ENCODE measurements at regions not wholly inside any gene's neighbourhood (a gene's known extent, or its start where the extent isn't known, plus 50 kb on each side); places are given as distances from the start of the nearest gene placed in this dataset.

- Histone ChIP-seq H3K4me3 (ENCODE audit: low read depth, low read length, poor library complexity, severe bottlenecking) (no peak overlapping the region), H3K9me2 (ENCODE audit: insufficient read depth, low read length) (no peaks in the 10 kb centered on the region), H3K79me2 (ENCODE audit: insufficient read depth, low read depth, low read length) (no peaks in the 10 kb centered on the region), H4K20me1 (ENCODE audit: insufficient read depth, low read length) (no peaks in the 10 kb centered on the region), H3K36me3 (ENCODE audit: insufficient read depth, low read length) (no peaks in the 10 kb centered on the region), H3K27ac (ENCODE audit: low read depth, low read length, poor library complexity, severe bottlenecking) (no peak overlapping the region), H3K4me2 (ENCODE audit: low read length) (no peak overlapping the region), H2AFZ (ENCODE audit: low read length) (no peak overlapping the region), H3K4me1 (ENCODE audit: insufficient read depth, low read length, poor library complexity, severe bottlenecking) (no peaks in the 10 kb centered on the region), H3K9me3 (ENCODE audit: low read length) (no peaks in the 10 kb centered on the region)
- CTCF ChIA-PET (ENCODE audit: unreplicated experiment) = no interaction called here
- no peak for DNase-seq (ENCODE audit: low spot score)
- POLR2A ChIA-PET = no interaction called here
- intact Hi-C loops (cut with micrococcal nuclease; ENCODE audit: unreplicated experiment) = no loop called here
- BruUV-seq (replicated peaks) = no TSS peak
- TF ChIP-seq CTCF (conservative IDR thresholded peaks at IDR 0.05; ENCODE audit: low read length) (no peak), EZH2phosphoT487 (IDR thresholded peaks at IDR 0.05; ENCODE audit: borderline replicate concordance, low read depth, low read length) (no peak)
Measured at GRCh38 chr1:118588566-118588965, 399.6 kb downstream of the TBX15 start.

DNA sequence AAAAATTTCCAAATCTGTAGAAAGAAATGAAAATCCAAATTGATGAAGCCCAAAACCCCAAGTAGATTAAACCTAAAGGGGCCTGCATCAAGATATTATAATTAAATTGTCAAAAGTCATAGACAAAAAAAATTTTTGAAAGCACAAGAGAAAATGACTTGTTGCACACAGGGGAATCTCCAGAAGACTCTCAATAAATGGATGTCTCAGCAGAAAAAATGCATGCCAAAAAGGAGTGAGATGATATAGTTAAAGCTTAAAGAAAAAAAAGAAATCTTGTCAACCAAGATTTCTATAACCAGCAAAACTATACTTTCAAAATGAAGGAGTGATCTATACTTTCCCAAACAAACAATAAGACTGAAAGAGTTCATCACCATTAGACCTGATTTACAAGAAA, 393.2 kb upstream of the SPAG17 start:
- no TSS peak for BruUV-seq (replicated peaks)
- H3K4me2 ChIP-seq (ENCODE audit: low read length) = no peak overlapping the region
- no peaks in the 10 kb centered on the region for H3K79me2 ChIP-seq (ENCODE audit: insufficient read depth, low read depth, low read length)
- H3K9me2 ChIP-seq (ENCODE audit: insufficient read depth, low read length) = no peaks in the 10 kb centered on the region
- TF ChIP-seq EZH2phosphoT487 (IDR thresholded peaks at IDR 0.05; ENCODE audit: borderline replicate concordance, low read depth, low read length) (no peak), CTCF (conservative IDR thresholded peaks at IDR 0.05; ENCODE audit: low read length) (no peak)
- H4K20me1 ChIP-seq (ENCODE audit: insufficient read depth, low read length) = no peaks in the 10 kb centered on the region
- no peaks in the 10 kb centered on the region for H3K4me1 ChIP-seq (ENCODE audit: insufficient read depth, low read length, poor library complexity, severe bottlenecking)
- no peak overlapping the region for H3K27ac ChIP-seq (ENCODE audit: low read depth, low read length, poor library complexity, severe bottlenecking)
- DNase-seq (ENCODE audit: low spot score) = no peak
- intact Hi-C loops (cut with micrococcal nuclease; ENCODE audit: unreplicated experiment) = no loop called here
- no peak overlapping the region for H3K4me3 ChIP-seq (ENCODE audit: low read depth, low read length, poor library complexity, severe bottlenecking)
- H3K9me3 ChIP-seq (ENCODE audit: low read length) = 0 out of 2 replicates have a peak, but pooled peaks cover 4% of the 10 kb centered on the region
- ChIA-PET POLR2A (interaction anchor here (0.6 kb wide), 1 partner anchor 316 kb away, joined by 3 read pairs; no protein-coding TSS in a partner anchor), CTCF (ENCODE audit: unreplicated experiment) (no interaction called here)
- no peak overlapping the region for H2AFZ ChIP-seq (ENCODE audit: low read length)
- no peaks in the 10 kb centered on the region for H3K36me3 ChIP-seq (ENCODE audit: insufficient read depth, low read length)

DNA sequence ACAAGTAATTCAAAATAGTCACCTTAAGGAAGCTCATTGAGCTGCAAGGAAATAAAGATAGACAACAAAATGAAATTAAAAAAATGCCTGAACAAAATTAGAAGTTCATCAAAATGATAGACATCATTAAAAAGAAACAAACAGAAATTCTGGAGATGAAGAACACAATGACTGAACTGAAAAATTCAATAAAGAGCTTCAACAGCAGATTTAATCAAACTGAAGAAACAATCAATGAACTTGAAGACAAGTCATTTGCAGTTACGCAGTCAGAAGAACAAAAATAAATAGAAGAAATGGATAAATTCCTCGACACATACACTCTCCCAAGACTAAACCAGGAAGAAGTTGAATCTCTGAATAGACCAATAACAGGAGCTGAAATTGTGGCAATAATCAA, 390.0 kb upstream of the SPAG17 start:
- Histone ChIP-seq H3K79me2 (ENCODE audit: insufficient read depth, low read depth, low read length) (no peaks in the 10 kb centered on the region), H4K20me1 (ENCODE audit: insufficient read depth, low read length) (no peaks in the 10 kb centered on the region), H3K9me2 (ENCODE audit: insufficient read depth, low read length) (no peaks in the 10 kb centered on the region), H3K4me3 (ENCODE audit: low read depth, low read length, poor library complexity, severe bottlenecking) (no peak overlapping the region), H3K4me1 (ENCODE audit: insufficient read depth, low read length, poor library complexity, severe bottlenecking) (no peaks in the 10 kb centered on the region), H2AFZ (ENCODE audit: low read length) (no peak overlapping the region), H3K9me3 (ENCODE audit: low read length) (0 out of 2 replicates have a peak, but pooled peaks cover 4% of the 10 kb centered on the region), H3K36me3 (ENCODE audit: insufficient read depth, low read length) (no peaks in the 10 kb centered on the region), H3K27ac (ENCODE audit: low read depth, low read length, poor library complexity, severe bottlenecking) (no peak overlapping the region), H3K4me2 (ENCODE audit: low read length) (no peak overlapping the region)
- DNase-seq (ENCODE audit: low spot score) = no peak
- POLR2A ChIA-PET = no interaction called here
- TF ChIP-seq CTCF (conservative IDR thresholded peaks at IDR 0.05; ENCODE audit: low read length) = no peak
- TF ChIP-seq EZH2phosphoT487 (IDR thresholded peaks at IDR 0.05; ENCODE audit: borderline replicate concordance, low read depth, low read length) = no peak
- intact Hi-C loops (cut with micrococcal nuclease; ENCODE audit: unreplicated experiment) = no loop called here
- BruUV-seq (replicated peaks) = no TSS peak
- CTCF ChIA-PET (ENCODE audit: unreplicated experiment) = no interaction called here

Measured in OCI-LY7 (cell line).